Caco-2 (cell line): ENCODE measurements at regions not wholly inside any gene's neighbourhood (a gene's known extent, or its start where the extent isn't known, plus 50 kb on each side); places are given as distances from the start of the nearest gene placed in this dataset.

ENCODE experiments used
- BruUV-seq: library from RNA; stranded (reverse); fragments of 400-500 nt; replicated peaks from 2 replicates; lab custom pipeline; 2021; lab: Mats Ljungman, UMichigan
- CTCF ChIA-PET: fragments of 300-600 bp; sonication (Branson Sonifier 250); formaldehyde crosslinking; loops from one replicate; lab custom pipeline; 2022; ENCODE audit warnings: antibody characterized with exemption; lab: Charles Lee
- POLR2A ChIA-PET: fragments of 300-600 bp; sonication (Branson Sonifier 250); formaldehyde crosslinking; loops from one replicate; lab custom pipeline; 2022; ENCODE audit warnings: antibody characterized with exemption; lab: Charles Lee
- DNase-seq, 2 experiments: peaks; one replicate each; pipeline versions ENCODE4 v3.0.0 to v3.0.0-alpha.2; 2020 to 2022
- H3K27me3 ChIP-seq: replicated peaks from 2 replicates; pipeline ENCODE4 v1.6.0; 2011; ENCODE audit warnings: low read length; ENCODE audit not compliant: control insufficient read depth, insufficient read depth
- H3K36me3 ChIP-seq: 2 replicates; pipeline ENCODE4 v1.5.1; 2011; ENCODE audit warnings: low read length; ENCODE audit not compliant: control insufficient read depth, insufficient read depth
- H3K4me1 ChIP-seq: fragments of 250-450 bp; sonication (Bioruptor Pico); 2 replicates; pipeline ENCODE4 v1.5.1; 2020; ENCODE audit warnings: mild to moderate bottlenecking
- H3K4me3 ChIP-seq: 2 replicates; pipeline ENCODE4 v1.5.1; 2011; ENCODE audit warnings: low read depth, mild to moderate bottlenecking, control low read depth, low read length
- H3K9me3 ChIP-seq: fragments of 250-450 bp; sonication (Bioruptor Pico); 2 replicates; pipeline ENCODE4 v1.5.1; 2020; ENCODE audit warnings: mild to moderate bottlenecking, moderate library complexity
- H3K27ac Mint-ChIP-seq: one replicate; pipeline ENCODE4 v1.8.0; 2022; ENCODE audit warnings: mixed read lengths; ENCODE audit not compliant: unreplicated experiment
- H3K27me3 Mint-ChIP-seq: one replicate; pipeline ENCODE4 v1.8.0; 2022; ENCODE audit warnings: mixed read lengths; ENCODE audit not compliant: insufficient read depth, unreplicated experiment
- H3K36me3 Mint-ChIP-seq: one replicate; pipeline ENCODE4 v1.8.0; 2022; ENCODE audit warnings: mild to moderate bottlenecking, mixed read lengths; ENCODE audit not compliant: insufficient read depth, unreplicated experiment
- H3K4me1 Mint-ChIP-seq: one replicate; pipeline ENCODE4 v1.8.0; 2022; ENCODE audit warnings: low read depth, mixed read lengths; ENCODE audit not compliant: unreplicated experiment
- H3K4me3 Mint-ChIP-seq: one replicate; pipeline ENCODE4 v1.8.0; 2022; ENCODE audit warnings: mild to moderate bottlenecking, moderate library complexity, mixed read lengths; ENCODE audit not compliant: unreplicated experiment
- H3K9me3 Mint-ChIP-seq: one replicate; pipeline ENCODE4 v1.8.0; 2022; ENCODE audit warnings: mixed read lengths; ENCODE audit not compliant: unreplicated experiment
- intact Hi-C: fragments of 100-400 bp; cut with micrococcal nuclease; formaldehyde crosslinking; loops from one replicate; pipeline ENCODE4 v1.10.0; 2022; ENCODE audit not compliant: unreplicated experiment
- TF ChIP-seq, protein P1 (sequence below), 2 experiments: fragments of 200-600 bp in 1 of 2; IDR thresholded peaks; 1 replicate in 1 of 2; 2 replicates in 1 of 2; pipeline versions ENCODE4 v1.5.1 to v1.8.0; 2011 to 2022; ENCODE audit warnings: antibody characterized with exemption in 1 of 2, control low read depth in 1 of 2, inconsistent platforms in 1 of 2, low read depth in 1 of 2, low read length in 1 of 2, mild to moderate bottlenecking in 1 of 2, moderate library complexity in 1 of 2; ENCODE audit not compliant: insufficient read depth in 1 of 2, severe bottlenecking in 1 of 2, unreplicated experiment in 1 of 2

DNA sequence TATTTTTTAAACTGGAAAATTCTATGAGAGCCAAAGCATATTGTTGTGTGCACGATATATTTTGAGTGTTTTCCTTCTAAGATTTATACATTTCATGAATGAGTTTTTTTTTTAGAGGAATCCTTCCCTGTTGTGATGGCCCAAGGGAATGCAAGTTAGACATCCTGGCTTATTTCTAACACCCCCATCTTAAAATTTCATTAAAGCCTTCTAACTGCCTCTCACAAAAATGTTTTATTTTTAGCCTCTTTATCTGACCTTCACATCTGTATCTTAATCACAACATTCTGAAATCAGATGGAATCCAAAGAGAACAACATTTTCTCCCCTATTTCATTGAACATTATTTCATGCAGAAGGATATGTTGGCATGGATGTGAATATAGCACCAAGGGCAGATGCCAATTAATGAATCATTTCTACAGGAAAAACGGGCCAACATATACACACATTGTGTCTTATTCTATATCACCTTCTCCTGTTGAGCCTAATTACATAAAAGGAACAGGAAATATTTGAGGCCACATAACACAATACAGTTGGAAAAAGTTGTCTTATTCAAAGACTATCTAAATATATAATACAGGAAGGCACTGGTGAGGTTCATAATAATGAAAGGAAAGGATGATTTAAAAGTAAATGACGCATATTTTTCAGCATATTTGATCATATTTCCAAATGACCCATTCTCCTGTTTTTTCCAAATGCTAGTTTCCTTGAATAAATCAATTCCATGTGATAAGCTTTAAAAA lies 455.5 kb downstream of the TTLL7 start:
- no peaks in the 10 kb centered on the region for H3K36me3 ChIP-seq
- no peak overlapping the region for H3K4me3 Mint-ChIP-seq
- no peaks in the 10 kb centered on the region for H3K4me1 Mint-ChIP-seq
- TF ChIP-seq, protein P1, sequence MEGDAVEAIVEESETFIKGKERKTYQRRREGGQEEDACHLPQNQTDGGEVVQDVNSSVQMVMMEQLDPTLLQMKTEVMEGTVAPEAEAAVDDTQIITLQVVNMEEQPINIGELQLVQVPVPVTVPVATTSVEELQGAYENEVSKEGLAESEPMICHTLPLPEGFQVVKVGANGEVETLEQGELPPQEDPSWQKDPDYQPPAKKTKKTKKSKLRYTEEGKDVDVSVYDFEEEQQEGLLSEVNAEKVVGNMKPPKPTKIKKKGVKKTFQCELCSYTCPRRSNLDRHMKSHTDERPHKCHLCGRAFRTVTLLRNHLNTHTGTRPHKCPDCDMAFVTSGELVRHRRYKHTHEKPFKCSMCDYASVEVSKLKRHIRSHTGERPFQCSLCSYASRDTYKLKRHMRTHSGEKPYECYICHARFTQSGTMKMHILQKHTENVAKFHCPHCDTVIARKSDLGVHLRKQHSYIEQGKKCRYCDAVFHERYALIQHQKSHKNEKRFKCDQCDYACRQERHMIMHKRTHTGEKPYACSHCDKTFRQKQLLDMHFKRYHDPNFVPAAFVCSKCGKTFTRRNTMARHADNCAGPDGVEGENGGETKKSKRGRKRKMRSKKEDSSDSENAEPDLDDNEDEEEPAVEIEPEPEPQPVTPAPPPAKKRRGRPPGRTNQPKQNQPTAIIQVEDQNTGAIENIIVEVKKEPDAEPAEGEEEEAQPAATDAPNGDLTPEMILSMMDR (IDR thresholded peaks at IDR 0.05; ENCODE audit: insufficient read depth in 1 of 2, low read depth in 1 of 2, low read length in 1 of 2, severe bottlenecking in 1 of 2, unreplicated experiment in 1 of 2): no peak
- no peaks in the 10 kb centered on the region for H3K4me1 ChIP-seq
- DNase-seq: no peak
- no peak overlapping the region for H3K27ac Mint-ChIP-seq
- no peaks in the 10 kb centered on the region for H3K27me3 ChIP-seq
- intact Hi-C loops: no loop called here
- CTCF ChIA-PET: no interaction called here
- no TSS peak for BruUV-seq
- H3K36me3 Mint-ChIP-seq: no peaks in the 10 kb centered on the region
- no peaks in the 10 kb centered on the region for H3K9me3 ChIP-seq
- POLR2A ChIA-PET: no interaction called here
- H3K4me3 ChIP-seq: no peak overlapping the region
- no peaks in the 10 kb centered on the region for H3K9me3 Mint-ChIP-seq
- no peaks in the 10 kb centered on the region for H3K27me3 Mint-ChIP-seq

DNA sequence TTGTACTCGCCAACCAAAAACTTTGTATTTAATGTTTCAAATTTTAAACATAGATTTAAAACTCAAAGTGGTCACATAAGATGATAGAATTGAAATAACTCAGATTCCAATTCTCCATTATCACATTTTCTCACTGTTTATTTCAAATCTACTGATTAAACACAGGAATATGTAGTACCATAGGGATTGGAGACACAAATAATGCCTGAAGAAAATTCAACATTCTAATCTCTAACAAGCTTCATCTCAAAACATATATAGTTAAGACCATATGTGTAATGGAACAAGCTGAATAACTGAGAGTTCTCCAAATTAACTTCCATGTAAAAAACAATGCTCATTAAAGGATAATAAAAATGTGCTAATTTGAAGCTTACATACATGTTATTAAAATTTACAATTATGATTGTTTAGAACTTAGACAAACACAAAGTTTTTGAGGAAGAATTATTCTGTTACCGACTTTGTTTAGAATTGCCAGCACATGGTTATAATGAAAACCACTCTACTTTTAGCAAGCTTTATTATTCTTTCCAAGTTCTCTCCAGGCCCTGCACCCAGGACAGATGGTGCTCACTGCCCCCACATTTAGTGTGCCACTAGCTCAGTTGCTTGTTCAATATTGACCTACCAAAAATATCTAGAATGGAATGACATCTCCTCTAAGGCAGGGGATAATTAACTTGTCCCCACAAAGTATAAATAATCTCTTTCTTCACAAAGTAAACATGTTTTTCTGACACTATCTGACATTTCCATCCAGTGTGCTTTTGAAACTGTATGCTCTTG lies 467.2 kb downstream of the TTLL7 start:
- Histone ChIP-seq H3K4me1 (no peaks in the 10 kb centered on the region), H3K27me3 (no peaks in the 10 kb centered on the region), H3K9me3 (no peaks in the 10 kb centered on the region), H3K4me3 (no peak overlapping the region), H3K36me3 (no peaks in the 10 kb centered on the region)
- H3K4me1 Mint-ChIP-seq: no peaks in the 10 kb centered on the region
- BruUV-seq: no TSS peak
- H3K36me3 Mint-ChIP-seq: no peaks in the 10 kb centered on the region
- TF ChIP-seq, protein P1 (IDR thresholded peaks at IDR 0.05; ENCODE audit: insufficient read depth in 1 of 2, low read depth in 1 of 2, low read length in 1 of 2, severe bottlenecking in 1 of 2, unreplicated experiment in 1 of 2): no peak
- H3K27me3 Mint-ChIP-seq: no peaks in the 10 kb centered on the region
- H3K4me3 Mint-ChIP-seq: no peak overlapping the region
- H3K9me3 Mint-ChIP-seq: peaks cover 10% of the 10 kb centered on the region
- DNase-seq: no peak
- no peak overlapping the region for H3K27ac Mint-ChIP-seq
- ChIA-PET POLR2A (no interaction called here), CTCF (no interaction called here)
- intact Hi-C loops: no loop called here

DNA sequence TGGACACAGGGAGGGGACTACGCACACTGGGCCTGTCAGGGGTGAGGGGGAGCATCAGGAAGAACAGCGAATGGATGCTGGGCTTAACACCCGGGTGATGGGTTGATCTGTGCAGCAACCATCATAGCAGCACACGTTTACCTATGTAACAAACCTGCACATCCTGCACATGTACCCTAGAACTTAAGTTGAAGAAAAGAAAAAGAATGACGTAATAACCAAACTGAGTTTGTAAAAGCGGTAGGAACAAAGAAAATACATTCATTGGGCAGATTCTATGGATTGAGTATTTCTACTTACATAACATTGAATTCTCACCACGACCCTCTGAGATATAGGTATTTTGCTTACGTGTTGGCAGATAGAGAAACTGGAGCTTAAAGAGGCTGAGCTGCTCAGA lies 468.4 kb downstream of the TTLL7 start:
- peaks cover 10% of the 10 kb centered on the region for H3K9me3 Mint-ChIP-seq
- ChIA-PET CTCF (no interaction called here), POLR2A (no interaction called here)
- no peak for DNase-seq
- no peaks in the 10 kb centered on the region for H3K36me3 Mint-ChIP-seq
- H3K27ac Mint-ChIP-seq: no peak overlapping the region
- intact Hi-C loops: no loop called here
- BruUV-seq: no TSS peak
- no peaks in the 10 kb centered on the region for H3K4me1 Mint-ChIP-seq
- no peak overlapping the region for H3K4me3 Mint-ChIP-seq
- H3K27me3 ChIP-seq: no peaks in the 10 kb centered on the region
- no peaks in the 10 kb centered on the region for H3K9me3 ChIP-seq
- no peaks in the 10 kb centered on the region for H3K4me1 ChIP-seq
- H3K36me3 ChIP-seq: no peaks in the 10 kb centered on the region
- no peak overlapping the region for H3K4me3 ChIP-seq
- peaks cover 2% of the 10 kb centered on the region for H3K27me3 Mint-ChIP-seq
- TF ChIP-seq, protein P1 (IDR thresholded peaks at IDR 0.05; ENCODE audit: insufficient read depth in 1 of 2, low read depth in 1 of 2, low read length in 1 of 2, severe bottlenecking in 1 of 2, unreplicated experiment in 1 of 2): no peak
